ENCODE measurements at regions not wholly inside any gene's neighbourhood (a gene's known extent, or its start where the extent isn't known, plus 50 kb on each side); places are given as distances from the start of the nearest gene placed in this dataset.

- H3K79me2 ChIP-seq (ENCODE audit: control insufficient read depth, insufficient read depth, low read length), result no peaks in the 10 kb centered on the region
- H3K36me3 ChIP-seq (ENCODE audit: control insufficient read depth, insufficient read depth, low read length), result no peaks in the 10 kb centered on the region
- H2AFZ ChIP-seq (ENCODE audit: low read length), result no peak overlapping the region
- no peaks in the 10 kb centered on the region for H4K20me1 ChIP-seq (ENCODE audit: control insufficient read depth, extremely low read depth, insufficient read depth, low read length)
- H3K4me3 ChIP-seq (replicated peaks in 1 of 4; ENCODE audit: control extremely low read depth in 1 of 4, insufficient read depth in 1 of 4, low read depth in 3 of 4, low read length in 4 of 4), result no peak overlapping the region
- no peaks in the 10 kb centered on the region for H3K27me3 ChIP-seq (ENCODE audit: control insufficient read depth, insufficient read depth, low read length)
- no peak overlapping the region for H3K4me2 ChIP-seq (ENCODE audit: extremely low read depth, insufficient read depth, low read length)
- no peak overlapping the region for H3K9ac ChIP-seq (ENCODE audit: insufficient read depth, low read length)
- H3K9me3 ChIP-seq (ENCODE audit: control insufficient read depth, insufficient read depth, low read depth, low read length), result no peaks in the 10 kb centered on the region
- DNase-seq (ENCODE audit: low read depth in 2 of 2), result no peak
- no peak for TF ChIP-seq CTCF (conservative IDR thresholded peaks at IDR 0.05 in 1 of 2, IDR thresholded peaks at IDR 0.05 in 1 of 2; ENCODE audit: low read depth in 1 of 2, low read length in 2 of 2)
- TF ChIP-seq EZH2 (IDR thresholded peaks at IDR 0.05; ENCODE audit: low read length, missing control alignments), result no peak
- no peaks in the 10 kb centered on the region for H3K4me1 ChIP-seq (ENCODE audit: control insufficient read depth, extremely low read depth, insufficient read depth, low read length)
- H3K27ac ChIP-seq (ENCODE audit: insufficient read depth, low read length), result no peak overlapping the region
Measured at GRCh38 chr12:112575559-112576067, 156.9 kb downstream of the PTPN11 start.

- Histone ChIP-seq H3K4me1 (ENCODE audit: control insufficient read depth, extremely low read depth, insufficient read depth, low read length) (no peaks in the 10 kb centered on the region), H3K9ac (ENCODE audit: insufficient read depth, low read length) (no peak overlapping the region), H3K27ac (ENCODE audit: insufficient read depth, low read length) (no peak overlapping the region), H3K79me2 (ENCODE audit: control insufficient read depth, insufficient read depth, low read length) (no peaks in the 10 kb centered on the region), H4K20me1 (ENCODE audit: control insufficient read depth, extremely low read depth, insufficient read depth, low read length) (no peaks in the 10 kb centered on the region), H3K36me3 (ENCODE audit: control insufficient read depth, insufficient read depth, low read length) (no peaks in the 10 kb centered on the region), H2AFZ (ENCODE audit: low read length) (no peak overlapping the region), H3K27me3 (ENCODE audit: control insufficient read depth, insufficient read depth, low read length) (no peaks in the 10 kb centered on the region), H3K9me3 (ENCODE audit: control insufficient read depth, insufficient read depth, low read depth, low read length) (no peaks in the 10 kb centered on the region), H3K4me2 (ENCODE audit: extremely low read depth, insufficient read depth, low read length) (no peak overlapping the region), H3K4me3 (replicated peaks in 1 of 4; ENCODE audit: control extremely low read depth in 1 of 4, insufficient read depth in 1 of 4, low read depth in 3 of 4, low read length in 4 of 4) (no peak overlapping the region)
- DNase-seq (ENCODE audit: low read depth in 2 of 2), result no peak
- TF ChIP-seq EZH2 (IDR thresholded peaks at IDR 0.05; ENCODE audit: low read length, missing control alignments) (no peak), CTCF (conservative IDR thresholded peaks at IDR 0.05 in 1 of 2, IDR thresholded peaks at IDR 0.05 in 1 of 2; ENCODE audit: low read depth in 1 of 2, low read length in 2 of 2) (no peak)
Measured at GRCh38 chr12:112577473-112578329, 159.0 kb downstream of the PTPN11 start.

- no peaks in the 10 kb centered on the region for H3K9me3 ChIP-seq (ENCODE audit: control insufficient read depth, insufficient read depth, low read depth, low read length)
- H2AFZ ChIP-seq (ENCODE audit: low read length), result no peak overlapping the region
- no peaks in the 10 kb centered on the region for H3K4me1 ChIP-seq (ENCODE audit: control insufficient read depth, extremely low read depth, insufficient read depth, low read length)
- H3K9ac ChIP-seq (ENCODE audit: insufficient read depth, low read length), result no peak overlapping the region
- no peak overlapping the region for H3K27ac ChIP-seq (ENCODE audit: insufficient read depth, low read length)
- no peak for TF ChIP-seq EZH2 (IDR thresholded peaks at IDR 0.05; ENCODE audit: low read length, missing control alignments)
- H3K36me3 ChIP-seq (ENCODE audit: control insufficient read depth, insufficient read depth, low read length), result no peaks in the 10 kb centered on the region
- no peaks in the 10 kb centered on the region for H3K27me3 ChIP-seq (ENCODE audit: control insufficient read depth, insufficient read depth, low read length)
- H3K4me2 ChIP-seq (ENCODE audit: extremely low read depth, insufficient read depth, low read length), result no peak overlapping the region
- no peak overlapping the region for H3K4me3 ChIP-seq (replicated peaks in 1 of 4; ENCODE audit: control extremely low read depth in 1 of 4, insufficient read depth in 1 of 4, low read depth in 3 of 4, low read length in 4 of 4)
- no peaks in the 10 kb centered on the region for H4K20me1 ChIP-seq (ENCODE audit: control insufficient read depth, extremely low read depth, insufficient read depth, low read length)
- DNase-seq (ENCODE audit: low read depth in 2 of 2), result no peak
- H3K79me2 ChIP-seq (ENCODE audit: control insufficient read depth, insufficient read depth, low read length), result no peaks in the 10 kb centered on the region
Measured at GRCh38 chr12:112584266-112584722, 165.5 kb downstream of the PTPN11 start.
